GM18508 (cell line): ENCODE measurements at regions not wholly inside any gene's neighbourhood (a gene's known extent, or its start where the extent isn't known, plus 50 kb on each side); places are given as distances from the start of the nearest gene placed in this dataset.
"Not testable (repeated sequence)": the region's sequence is repeated elsewhere in the genome, so short reads cannot be mapped to it uniquely, and the experiment has no call there.

Experiments used
- ATAC-seq: cut with Tn5 transposase; IDR thresholded peaks from one replicate; pipeline ENCODE4 v1.9.1; 2021; ENCODE audit warnings: moderate number of reproducible peaks; ENCODE audit not compliant: insufficient read depth, unreplicated experiment

DNA sequence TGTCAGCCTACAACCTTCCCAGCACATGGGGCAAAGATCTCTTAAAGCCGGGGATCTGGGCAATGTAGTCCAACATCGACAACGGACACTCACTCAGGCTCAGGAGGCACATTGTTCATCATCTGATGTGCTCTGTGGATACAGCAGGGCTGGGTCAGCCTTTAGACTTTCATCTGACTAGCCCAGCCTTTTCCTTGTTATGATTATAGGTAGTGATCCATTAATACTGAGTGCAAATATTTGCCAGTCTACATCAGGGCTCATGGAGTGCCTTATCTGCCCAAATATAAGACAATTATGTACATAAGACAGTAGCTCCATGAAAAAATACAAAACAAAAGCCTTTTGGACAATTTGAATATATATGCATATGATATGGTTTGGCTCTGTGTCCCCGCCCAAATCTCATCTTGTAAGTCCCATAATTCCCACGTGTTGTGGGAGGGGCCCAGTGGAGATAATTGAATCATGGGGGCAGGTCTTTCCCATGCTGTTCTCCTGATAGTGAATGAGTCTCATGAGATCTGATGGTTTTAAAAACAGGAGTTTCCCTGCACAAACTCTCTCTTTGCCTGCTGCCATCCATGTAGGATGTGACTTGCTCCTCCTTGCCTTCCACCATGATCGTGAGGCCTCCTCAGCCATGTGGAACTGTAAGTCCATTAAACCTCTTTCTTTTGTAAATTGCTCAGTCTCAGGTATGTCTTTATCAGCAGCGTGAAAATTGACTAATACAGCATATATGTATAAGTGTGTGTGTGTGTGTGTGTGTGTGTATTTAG, 248.5 kb upstream of the FOXN3 start:
- ATAC-seq = not testable (repeated sequence)

DNA sequence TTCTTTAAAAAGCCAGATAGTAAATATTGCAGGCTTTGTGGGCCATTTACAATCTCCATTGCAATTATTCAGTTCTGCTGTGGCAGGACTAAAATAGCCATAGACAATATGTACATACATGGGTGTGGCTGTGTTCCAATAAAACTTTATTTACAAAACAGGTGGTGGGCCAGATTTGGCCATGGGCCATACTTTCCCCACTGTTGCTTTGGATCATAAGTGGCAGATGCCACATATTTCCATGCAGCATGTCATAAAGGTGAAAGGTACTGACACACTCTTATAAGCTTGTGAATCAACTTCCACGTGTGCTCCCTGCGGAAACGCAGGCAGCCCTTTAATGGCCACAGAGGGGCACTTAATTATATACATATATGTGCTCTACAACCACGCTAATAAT, 244.4 kb upstream of the FOXN3 start:
- ATAC-seq = no peak

DNA sequence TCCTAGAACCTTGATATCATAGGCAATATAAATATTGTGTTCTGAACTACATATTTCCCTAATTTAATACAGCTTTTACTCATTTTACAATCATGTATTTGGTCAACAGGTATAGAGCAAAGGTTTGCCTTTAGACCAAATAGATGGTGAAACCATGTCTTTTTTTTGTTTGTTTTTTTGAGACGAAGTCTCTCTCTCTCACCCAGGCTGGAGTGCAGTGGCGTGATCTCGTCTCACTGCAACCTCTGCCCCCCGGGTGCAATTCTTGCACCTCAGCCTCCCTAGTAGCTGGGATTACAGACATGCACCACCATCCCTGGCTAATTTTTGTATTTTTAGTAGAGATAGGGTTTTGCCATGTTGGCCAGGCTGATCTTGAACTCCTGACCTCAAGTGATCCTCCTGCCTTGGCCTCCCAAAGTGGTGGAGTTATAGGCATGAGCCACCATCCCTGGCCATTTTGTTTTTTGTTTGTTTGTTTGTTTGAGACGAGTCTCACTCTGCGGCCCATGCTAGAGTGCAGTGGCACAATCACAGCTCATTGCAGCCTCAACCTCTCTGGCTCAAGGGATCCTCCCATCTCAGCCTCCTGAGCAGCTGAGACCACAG, 243.7 kb upstream of the FOXN3 start:
- ATAC-seq = not testable (repeated sequence)

DNA sequence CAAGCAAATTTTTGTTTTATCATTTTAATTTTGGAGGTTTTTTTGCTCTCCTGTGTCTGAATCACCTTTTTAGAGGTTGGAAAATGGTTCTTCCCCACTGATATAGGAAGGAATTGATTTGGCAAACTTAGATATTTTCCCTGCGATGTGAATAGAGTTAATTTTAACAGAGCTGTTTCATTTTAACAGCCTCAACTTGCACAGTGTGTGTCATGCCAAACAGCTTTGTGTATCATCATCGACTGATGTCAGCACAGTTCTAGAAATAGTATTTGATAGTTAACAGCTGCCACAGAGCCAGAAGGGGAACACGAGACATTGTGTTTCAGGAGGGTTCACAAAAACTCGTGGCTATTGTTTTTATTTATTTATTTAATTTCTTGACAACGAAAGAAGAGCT, 243.1 kb upstream of the FOXN3 start:
- no peak for ATAC-seq

DNA sequence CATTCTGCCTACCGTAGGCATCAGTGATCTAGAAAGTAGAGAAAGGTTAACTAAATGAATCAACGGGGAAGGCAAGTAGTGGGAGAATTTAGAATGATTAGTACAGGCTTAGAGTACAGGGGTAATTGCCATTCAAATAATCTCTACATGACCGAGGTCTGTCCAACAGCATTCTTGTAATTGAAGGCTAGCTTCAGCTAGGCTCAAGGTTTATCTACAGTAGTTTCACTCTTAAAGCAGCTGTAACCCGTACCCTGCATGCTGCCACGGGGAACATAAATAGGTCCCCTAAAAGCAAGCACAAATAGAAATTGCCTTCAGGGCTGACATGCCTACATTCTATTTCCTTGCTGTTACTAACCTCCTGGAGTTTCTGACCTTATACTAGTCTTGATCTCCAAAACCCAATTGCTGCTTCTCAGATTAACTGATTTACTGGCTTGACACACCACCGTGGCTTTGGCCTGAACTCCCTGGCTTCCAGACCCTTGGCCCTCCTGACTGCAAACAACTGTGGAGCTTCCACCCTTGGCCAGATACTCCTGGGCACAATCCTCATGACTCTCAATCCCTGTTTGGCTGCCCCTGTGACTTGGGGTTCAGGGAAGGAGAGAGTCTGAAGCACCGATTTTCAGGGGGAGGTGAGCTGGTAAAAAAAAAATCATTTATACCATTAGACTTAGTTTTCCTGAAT, 242.1 kb upstream of the FOXN3 start:
- no peak for ATAC-seq

DNA sequence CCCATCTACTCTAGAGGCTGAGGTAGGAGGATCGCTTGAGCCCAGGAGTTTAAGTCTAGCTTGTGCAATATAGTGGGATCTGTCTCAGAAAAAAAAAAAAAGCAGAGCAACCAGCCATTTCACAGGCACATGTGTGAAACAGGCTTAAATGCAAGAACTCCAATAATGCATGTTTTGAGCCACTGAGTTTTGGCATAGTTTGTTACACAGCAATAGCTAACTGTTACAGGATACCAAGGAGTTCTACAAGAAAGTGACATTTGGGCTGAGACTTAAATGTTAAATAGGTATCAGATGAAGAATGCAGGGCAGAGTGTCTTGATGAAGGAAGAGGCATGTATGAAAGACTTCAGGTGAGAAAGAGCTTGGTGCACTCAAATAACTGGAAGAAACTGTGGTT, 240.0 kb upstream of the FOXN3 start:
- ATAC-seq = no peak

DNA sequence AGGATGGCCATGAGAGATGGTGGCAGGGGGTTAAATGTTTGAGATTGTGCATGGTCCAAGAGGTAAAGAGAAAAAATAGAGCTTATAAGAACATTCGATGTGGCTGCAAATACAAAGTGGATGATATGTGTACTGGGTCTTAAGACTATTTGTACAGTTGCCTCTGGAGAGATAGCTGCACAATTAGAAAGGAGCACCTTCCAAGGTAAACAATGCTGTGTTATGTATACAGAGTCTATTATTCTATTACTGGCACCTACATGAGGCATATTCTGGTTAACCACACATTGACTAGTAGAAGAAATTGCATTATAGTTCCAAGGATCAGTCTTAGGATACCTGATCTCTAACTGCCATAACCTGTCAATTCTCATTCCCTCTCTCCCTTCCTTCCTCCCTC, 238.0 kb upstream of the FOXN3 start:
- ATAC-seq = no peak

DNA sequence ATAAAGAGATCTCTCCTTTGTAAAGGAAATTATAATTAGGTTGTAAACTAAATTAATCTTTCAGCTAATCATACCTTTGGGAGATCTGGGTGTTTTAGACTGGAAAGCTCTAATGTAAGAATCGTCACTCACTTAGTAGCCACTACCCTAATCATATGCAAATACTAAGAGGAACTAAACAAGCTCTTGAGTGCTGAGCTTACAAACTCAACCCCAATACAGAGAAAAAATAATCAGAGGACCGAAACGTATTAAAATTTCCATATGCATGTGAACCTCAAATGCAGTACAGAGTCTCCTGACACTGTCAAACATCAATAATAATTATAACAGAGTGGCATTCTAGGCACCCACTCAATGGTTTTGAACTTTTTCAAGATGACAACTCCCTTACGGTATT, 235.3 kb upstream of the FOXN3 start:
- no peak for ATAC-seq

DNA sequence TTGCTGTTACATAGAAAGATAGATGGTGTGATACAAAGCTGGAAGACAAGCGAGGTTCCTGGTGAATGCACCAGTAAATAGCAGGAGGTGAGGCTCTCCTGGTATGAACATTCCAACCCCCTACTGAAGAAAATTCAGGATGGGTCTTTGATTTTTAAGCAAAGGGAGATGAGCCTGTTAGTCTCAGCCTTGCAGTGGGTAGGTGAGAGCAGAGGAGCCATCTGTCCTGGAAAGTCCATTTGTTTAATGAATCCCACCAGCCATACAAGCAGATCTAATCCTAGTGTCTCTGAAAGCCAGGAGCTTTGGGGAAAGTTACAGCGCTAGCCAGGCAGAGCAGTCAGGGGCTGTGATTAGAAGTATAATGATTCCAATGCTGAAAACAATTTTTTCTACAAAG, 234.8 kb upstream of the FOXN3 start:
- ATAC-seq = no peak

DNA sequence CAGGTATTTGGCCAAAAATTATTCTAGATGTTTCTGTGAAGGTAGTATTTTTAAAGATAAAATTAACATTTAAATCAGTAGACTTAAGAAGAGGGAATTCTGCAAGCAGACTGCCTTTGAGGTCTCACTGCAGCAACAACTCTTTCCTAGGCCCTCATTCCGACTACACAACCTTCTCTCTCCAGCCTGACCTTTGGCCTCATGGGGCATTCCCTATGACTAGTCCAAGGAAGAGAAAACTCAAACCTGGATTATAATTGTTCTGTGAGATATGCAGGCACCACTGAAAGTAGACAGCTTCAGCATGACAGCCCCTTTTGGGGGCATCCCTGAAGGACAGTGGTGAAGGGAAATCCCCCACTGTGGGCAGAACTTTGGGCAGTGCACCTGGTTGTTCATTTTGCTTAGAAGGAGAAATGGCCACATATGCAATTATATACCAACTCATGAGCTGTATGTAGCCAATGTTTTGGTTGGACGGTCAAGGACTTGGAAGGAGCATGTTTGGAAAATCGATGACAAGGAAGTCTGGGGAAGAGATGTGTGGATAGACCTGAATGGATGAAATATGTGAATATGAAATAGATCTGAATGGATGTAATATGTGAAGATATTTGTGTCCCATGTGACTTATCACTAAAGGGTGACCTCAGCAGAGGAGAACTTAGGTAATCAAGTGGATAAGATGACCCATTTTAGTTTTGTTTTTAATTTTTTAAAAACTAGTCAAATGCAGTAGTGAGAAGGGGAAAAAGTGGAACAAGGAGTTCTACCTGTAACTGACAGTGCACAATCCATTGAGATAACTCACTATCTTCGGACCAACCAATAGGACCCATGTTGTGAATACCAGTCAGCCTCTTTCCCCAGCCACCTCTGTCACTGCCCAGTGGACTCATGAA, 233.3 kb upstream of the FOXN3 start:
- ATAC-seq = no peak

DNA sequence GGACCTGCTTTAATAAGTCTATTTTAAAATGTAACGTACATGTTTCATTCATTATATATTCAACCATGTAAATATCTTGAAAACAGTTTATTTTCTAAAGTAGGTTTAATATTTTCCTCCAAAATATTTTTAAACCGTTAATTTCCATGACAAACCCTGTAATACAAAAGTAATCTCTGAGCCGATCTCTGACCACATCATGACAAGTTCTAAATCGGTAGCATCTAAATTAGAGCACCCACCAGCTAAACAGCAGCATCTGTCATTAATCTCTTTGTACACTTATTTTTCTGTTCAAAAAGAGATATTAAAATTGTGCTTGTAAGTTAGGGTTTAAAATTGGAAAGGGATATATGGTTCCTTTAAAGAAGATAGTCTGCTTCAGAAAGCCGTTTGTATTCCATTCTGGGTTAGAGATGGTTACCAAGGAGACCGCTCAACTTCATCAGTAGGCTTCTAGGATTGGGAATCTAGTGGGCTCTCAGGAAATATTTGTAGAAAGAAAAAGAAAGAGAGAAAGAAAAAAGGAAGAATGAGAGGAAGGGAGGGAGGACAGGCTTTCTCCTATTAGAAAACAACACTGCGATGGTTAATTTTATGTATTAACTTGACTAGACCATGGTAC, 232.5 kb upstream of the FOXN3 start:
- ATAC-seq = no peak

DNA sequence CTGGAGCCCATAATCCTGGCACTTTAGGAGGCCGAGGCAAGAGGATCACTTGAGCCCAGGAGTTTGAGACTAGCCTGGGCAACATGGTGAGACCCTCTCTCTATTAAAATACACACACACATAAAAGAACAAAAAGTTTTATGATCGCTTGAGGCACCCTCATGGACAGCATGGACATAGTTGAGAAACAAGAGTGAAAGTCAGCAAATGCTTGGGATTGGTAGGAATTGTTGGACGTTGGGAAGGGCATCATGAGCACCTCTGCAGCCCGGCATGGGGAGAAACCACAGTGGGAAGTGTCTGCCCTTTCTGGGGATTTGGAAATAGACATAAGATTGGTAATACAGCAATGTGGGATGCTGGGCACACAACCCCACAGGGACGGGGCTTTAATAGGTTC, 231.9 kb upstream of the FOXN3 start:
- no peak for ATAC-seq

DNA sequence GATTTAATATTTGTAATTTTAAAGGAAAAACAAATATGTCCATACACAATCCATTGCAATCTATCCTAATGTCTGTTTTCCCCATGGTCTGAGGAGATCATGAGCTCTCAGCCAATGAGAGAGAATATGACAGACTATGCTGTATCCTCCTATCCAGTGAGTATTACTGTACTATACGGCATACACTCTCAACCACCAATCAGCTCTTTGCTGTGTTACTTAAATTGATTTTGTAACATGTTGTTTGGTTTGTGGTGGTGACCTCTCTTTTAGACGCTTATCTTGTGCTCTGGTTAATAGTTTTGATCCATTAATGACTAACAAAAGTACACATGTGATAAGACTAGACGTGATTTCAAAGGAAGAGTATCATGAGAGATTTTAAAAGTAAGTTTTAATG, 231.5 kb upstream of the FOXN3 start:
- ATAC-seq = no peak

DNA sequence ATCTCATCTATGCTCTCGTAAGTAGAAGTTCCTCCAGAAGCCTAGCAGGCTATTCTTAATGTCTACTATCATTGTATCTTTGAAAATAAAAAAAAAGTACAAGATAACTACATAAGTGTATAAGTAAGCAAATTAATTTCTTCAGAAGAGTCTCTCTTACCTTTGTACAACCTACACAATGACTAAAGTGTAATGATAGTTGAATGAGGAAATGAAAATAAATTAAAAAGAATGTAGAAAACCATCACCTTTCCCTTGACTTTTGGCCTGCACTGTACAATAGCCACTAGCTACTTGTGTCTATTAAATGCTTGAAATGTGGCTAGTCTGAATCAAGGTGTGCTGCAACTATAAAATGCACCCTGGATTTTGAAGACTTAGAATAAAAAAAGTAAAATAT, 229.9 kb upstream of the FOXN3 start:
- no peak for ATAC-seq

DNA sequence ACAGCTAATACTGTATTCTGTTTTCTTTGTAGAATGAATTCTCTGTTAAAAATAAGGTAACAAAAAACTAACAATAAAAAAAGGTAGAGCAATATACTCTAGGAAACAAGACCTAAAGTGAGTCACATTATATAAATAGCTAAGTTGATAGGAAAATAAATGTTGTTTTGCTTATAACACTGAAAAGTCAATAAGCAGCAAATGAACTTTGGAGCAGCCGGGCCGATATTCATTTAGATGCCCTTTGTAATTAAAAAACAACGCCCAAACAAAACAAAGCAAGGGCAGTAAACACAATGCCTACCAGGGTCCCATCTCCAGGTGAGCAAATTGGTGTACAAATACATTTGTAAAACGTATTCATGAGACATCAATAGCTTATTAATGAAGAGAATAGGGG, 227.6 kb upstream of the FOXN3 start:
- ATAC-seq = no peak

DNA sequence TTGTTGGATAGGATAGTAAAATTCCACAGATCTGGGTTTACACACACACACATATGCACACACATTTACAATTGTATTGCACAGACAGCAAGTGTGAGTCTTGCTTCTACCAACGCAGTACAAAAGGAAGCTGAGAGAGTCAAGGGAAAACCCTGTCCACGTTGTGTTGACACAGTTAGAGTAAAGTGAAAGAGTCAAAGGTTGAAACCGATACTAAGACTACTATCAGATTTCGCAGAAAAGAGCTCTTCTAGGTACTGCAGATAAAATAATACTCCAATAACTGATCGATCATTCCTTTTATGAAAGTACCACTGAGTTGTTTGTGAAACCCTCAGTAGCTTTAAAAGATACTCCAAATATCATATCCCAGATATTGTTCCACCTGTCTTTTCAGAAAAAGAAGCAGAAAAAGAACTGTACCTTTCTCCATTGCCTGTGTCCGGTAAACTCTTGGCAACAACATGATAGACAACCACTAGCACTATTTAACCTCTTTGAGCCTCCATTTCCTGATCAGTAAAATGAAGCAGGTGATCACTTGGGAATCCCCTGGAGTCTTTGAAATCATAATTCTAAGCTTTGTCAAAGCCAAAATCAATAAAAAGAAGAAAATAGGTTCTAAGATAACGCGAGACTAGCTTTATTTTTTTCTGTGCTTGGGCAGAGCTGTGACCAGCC, 224.6 kb upstream of the FOXN3 start:
- ATAC-seq = peak; percentile 97

DNA sequence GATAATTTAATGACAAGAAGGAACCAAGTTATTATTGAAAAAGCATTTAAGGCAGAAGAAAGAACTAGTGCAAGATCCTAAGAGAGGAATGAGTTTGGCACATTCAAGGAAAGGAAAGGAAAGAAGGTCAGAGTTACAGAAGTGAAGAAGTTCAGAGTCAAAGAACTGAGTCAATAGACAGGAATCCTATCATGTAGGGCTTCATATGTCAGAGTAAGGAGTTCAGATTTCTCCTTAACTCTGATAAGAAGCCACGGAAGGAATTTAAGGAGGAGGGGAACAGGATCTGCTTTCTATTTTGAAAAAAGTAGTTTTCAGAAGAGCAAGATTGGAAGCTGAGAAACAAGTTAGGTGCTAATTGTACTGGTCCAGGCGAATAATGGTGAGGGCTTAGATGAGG, 223.1 kb upstream of the FOXN3 start:
- no peak for ATAC-seq

DNA sequence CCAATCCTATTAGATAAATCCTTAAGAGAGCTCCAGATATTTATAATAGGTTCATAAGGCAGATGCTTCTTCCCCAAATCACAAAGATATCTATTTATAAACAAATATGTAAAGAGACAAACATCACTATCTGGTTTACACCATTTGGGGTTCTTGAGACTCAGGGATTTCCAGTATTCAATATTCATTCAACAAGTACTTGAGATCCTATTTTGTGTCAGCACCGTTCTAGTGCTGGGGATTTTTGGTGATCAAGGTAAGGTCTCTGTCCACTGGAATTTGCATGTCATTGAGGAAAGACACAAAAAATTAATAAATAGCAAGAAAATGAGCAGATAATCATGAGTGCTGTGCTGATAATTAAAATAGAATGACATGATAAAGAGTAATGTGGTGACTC, 222.7 kb upstream of the FOXN3 start:
- ATAC-seq = no peak

DNA sequence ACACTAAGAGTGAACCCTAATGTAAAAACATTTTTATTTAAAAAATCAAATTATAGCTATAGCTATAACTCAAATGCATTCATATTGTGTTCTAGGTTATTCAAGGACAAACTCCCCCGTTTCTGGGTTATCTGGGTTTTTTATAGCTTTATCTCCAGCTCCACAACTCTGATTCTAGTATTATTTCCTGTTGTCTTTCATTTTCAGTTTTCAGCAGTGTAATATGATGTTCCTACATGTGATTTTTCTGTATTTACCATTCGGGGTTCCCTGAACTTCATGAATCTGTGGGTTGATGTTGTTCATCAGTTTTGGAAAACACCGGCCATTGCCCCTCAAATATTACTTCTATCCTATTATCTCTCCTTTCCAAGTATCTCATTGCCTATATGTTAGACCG, 221.9 kb upstream of the FOXN3 start:
- ATAC-seq = no peak

DNA sequence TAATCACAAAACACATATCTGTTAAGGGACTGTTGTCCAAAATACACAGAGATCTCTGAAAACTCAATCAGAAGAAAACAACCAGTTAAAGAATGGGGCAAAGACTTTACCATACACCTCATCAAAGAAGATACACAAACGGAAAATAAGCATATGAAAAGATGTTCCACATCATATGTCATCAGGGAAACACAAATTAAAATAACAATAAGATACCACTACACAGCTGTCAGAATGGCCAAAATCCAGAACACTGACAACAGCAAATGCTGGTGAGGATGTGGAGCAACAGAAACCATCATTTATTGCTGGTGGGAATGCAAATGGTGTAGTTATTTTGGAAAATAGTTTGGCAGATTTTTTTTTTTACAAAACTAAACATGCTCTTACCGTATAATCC, 220.5 kb upstream of the FOXN3 start:
- no peak for ATAC-seq
